ENCODE measurements at regions not wholly inside any gene's neighbourhood (a gene's known extent, or its start where the extent isn't known, plus 50 kb on each side); places are given as distances from the start of the nearest gene placed in this dataset.

GRCh38 chr5:86749841-86750240, 132.1 kb downstream of the COX7C start:
- TF ChIP-seq CTCF (IDR thresholded peaks at IDR 0.05) (no peak), POLR2A (IDR thresholded peaks at IDR 0.05) (no peak), EP300 (IDR thresholded peaks at IDR 0.05) (no peak)
